ENCODE measurements at regions not wholly inside any gene's neighbourhood (a gene's known extent, or its start where the extent isn't known, plus 50 kb on each side); places are given as distances from the start of the nearest gene placed in this dataset.
A peak's percentile ranks its signal among the peaks of the same experiment; 100 is the strongest.

GRCh38 chrX:40245488-40246071 is 147.8 kb upstream of the BCOR start:
- peak in 1 of 3 donors; percentile 32 for ATAC-seq
- intact Hi-C loops (cut with micrococcal nuclease), result no loop called here
- WGBS (ENCODE audit: insufficient coverage), result 72% methylated on average over 9 of the region's 12 CpGs

GRCh38 chrX:40244980-40245379 is 147.2 kb upstream of the BCOR start:
- Histone ChIP-seq H3K4me3 (ENCODE audit: low read length) (no peak overlapping the region), H3K4me1 (ENCODE audit: control insufficient read depth, insufficient read depth, low read length) (peaks cover 10% of the 10 kb centered on the region), H3K27me3 (ENCODE audit: control insufficient read depth, insufficient read depth, low read length) (no peaks in the 10 kb centered on the region), H3K36me3 (ENCODE audit: control insufficient read depth, insufficient read depth, low read length) (no peaks in the 10 kb centered on the region), H3K9me3 (ENCODE audit: control insufficient read depth, insufficient read depth, low read length) (no peaks in the 10 kb centered on the region), H3K27ac (ENCODE audit: low read length) (no peak overlapping the region)
- Mint-ChIP-seq H3K9me3 (no peaks in the 10 kb centered on the region), H3K27ac (no peak overlapping the region), H3K4me1 (peaks cover 0 to 11% of the 10 kb centered on the region in 2 donors), H3K27me3 (ENCODE audit: low read depth in 2 of 2) (peaks cover 4 to 16% of the 10 kb centered on the region in 2 donors), H3K4me3 (no peak overlapping the region), H3K36me3 (no peaks in the 10 kb centered on the region)
- TF ChIP-seq, protein P1, sequence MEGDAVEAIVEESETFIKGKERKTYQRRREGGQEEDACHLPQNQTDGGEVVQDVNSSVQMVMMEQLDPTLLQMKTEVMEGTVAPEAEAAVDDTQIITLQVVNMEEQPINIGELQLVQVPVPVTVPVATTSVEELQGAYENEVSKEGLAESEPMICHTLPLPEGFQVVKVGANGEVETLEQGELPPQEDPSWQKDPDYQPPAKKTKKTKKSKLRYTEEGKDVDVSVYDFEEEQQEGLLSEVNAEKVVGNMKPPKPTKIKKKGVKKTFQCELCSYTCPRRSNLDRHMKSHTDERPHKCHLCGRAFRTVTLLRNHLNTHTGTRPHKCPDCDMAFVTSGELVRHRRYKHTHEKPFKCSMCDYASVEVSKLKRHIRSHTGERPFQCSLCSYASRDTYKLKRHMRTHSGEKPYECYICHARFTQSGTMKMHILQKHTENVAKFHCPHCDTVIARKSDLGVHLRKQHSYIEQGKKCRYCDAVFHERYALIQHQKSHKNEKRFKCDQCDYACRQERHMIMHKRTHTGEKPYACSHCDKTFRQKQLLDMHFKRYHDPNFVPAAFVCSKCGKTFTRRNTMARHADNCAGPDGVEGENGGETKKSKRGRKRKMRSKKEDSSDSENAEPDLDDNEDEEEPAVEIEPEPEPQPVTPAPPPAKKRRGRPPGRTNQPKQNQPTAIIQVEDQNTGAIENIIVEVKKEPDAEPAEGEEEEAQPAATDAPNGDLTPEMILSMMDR (IDR thresholded peaks at IDR 0.05), result no peak
- 9% methylated on average over 11 of the region's 11 CpGs for WGBS (ENCODE audit: insufficient coverage)
- intact Hi-C loops (cut with micrococcal nuclease), result no loop called here
- ATAC-seq (peak; percentile 34 to 60 (median 39)), DNase-seq (peak in 1 of 2 donors; percentile 32)

More at GRCh38 chrX:40245488-40246071, 147.8 kb upstream of the BCOR start:
- H3K4me1 ChIP-seq (ENCODE audit: control insufficient read depth, insufficient read depth, low read length), result peaks cover 10% of the 10 kb centered on the region
- Mint-ChIP-seq H3K36me3 (no peaks in the 10 kb centered on the region), H3K27me3 (ENCODE audit: low read depth in 2 of 2) (peaks cover 4 to 14% of the 10 kb centered on the region in 2 donors), H3K27ac (no peak overlapping the region), H3K9me3 (no peaks in the 10 kb centered on the region), H3K4me3 (no peak overlapping the region), H3K4me1 (peaks cover 0 to 11% of the 10 kb centered on the region in 2 donors)
- no peaks in the 10 kb centered on the region for H3K36me3 ChIP-seq (ENCODE audit: control insufficient read depth, insufficient read depth, low read length)
- TF ChIP-seq, protein P1 (IDR thresholded peaks at IDR 0.05), result no peak
- DNase-seq, result peak in 1 of 2 donors; percentile 37
- no peaks in the 10 kb centered on the region for H3K27me3 ChIP-seq (ENCODE audit: control insufficient read depth, insufficient read depth, low read length)
- no peaks in the 10 kb centered on the region for H3K9me3 ChIP-seq (ENCODE audit: control insufficient read depth, insufficient read depth, low read length)
- H3K27ac ChIP-seq (ENCODE audit: low read length), result no peak overlapping the region
- H3K4me3 ChIP-seq (ENCODE audit: low read length), result no peak overlapping the region

- Histone ChIP-seq H3K36me3 (ENCODE audit: control insufficient read depth, insufficient read depth, low read length) (no peaks in the 10 kb centered on the region), H3K4me3 (ENCODE audit: low read length) (no peak overlapping the region), H3K9me3 (ENCODE audit: control insufficient read depth, insufficient read depth, low read length) (no peaks in the 10 kb centered on the region), H3K27ac (ENCODE audit: low read length) (no peak overlapping the region), H3K4me1 (ENCODE audit: control insufficient read depth, insufficient read depth, low read length) (peaks cover 10% of the 10 kb centered on the region), H3K27me3 (ENCODE audit: control insufficient read depth, insufficient read depth, low read length) (no peaks in the 10 kb centered on the region)
- H3K4me1 Mint-ChIP-seq, result peaks cover 0 to 11% of the 10 kb centered on the region in 2 donors
- no peak overlapping the region for H3K27ac Mint-ChIP-seq
- no peak overlapping the region for H3K4me3 Mint-ChIP-seq
- intact Hi-C loops (cut with micrococcal nuclease), result no loop called here
- TF ChIP-seq, protein P1 (IDR thresholded peaks at IDR 0.05), result no peak
- ATAC-seq (no peak), DNase-seq (no peak)
- H3K27me3 Mint-ChIP-seq (ENCODE audit: low read depth in 2 of 2), result peaks cover 4 to 21% of the 10 kb centered on the region in 2 donors
- WGBS (ENCODE audit: insufficient coverage), result 91% methylated on average over 11 of the region's 15 CpGs
- H3K36me3 Mint-ChIP-seq, result no peaks in the 10 kb centered on the region
- no peaks in the 10 kb centered on the region for H3K9me3 Mint-ChIP-seq
These were observed 146.2 kb upstream of the BCOR start for GRCh38 chrX:40243755-40244515.

Data from natural killer cell (primary cell).